ENCODE measurements at regions not wholly inside any gene's neighbourhood (a gene's known extent, or its start where the extent isn't known, plus 50 kb on each side); places are given as distances from the start of the nearest gene placed in this dataset.

DNA sequence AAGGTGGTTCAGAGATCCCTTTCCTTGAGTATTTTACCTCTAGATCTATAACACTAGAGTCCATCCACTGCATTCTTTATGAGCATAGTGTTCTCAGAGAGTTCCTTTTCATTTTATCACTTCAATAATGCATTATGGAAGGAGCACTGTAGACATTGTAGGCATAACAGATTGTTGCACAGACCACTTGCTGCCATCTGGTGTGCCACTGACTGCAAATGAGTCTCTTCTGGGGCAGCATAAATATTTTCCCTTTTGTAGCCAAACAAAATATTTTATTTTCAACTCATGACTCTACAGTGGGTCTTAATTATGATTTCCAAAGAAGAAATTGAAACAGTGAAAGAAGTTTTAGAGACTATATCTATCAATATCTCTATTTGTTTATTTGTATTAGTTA, 290.4 kb downstream of the OLFM3 start:
- DNase-seq (ENCODE audit: low read depth) = no peak

DNA sequence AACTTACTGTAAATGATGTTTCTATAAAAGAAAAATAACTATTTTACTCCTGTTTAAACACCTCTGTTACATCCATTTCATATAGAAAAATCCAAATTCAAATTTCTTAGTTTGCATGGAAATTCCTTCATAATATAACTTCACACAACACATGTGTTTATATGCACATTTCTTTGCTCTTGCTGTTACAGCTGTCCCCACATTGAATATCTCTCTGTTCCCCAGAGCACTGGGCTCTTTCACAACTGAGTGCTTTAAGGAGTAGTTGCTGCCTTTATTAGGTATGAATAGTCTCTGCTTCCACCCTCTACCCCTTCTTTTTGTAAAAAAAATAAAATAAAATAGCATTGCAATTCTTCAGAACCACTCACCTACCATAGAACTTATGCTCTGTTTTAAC, 287.0 kb downstream of the OLFM3 start:
- DNase-seq (ENCODE audit: low read depth) = no peak

DNA sequence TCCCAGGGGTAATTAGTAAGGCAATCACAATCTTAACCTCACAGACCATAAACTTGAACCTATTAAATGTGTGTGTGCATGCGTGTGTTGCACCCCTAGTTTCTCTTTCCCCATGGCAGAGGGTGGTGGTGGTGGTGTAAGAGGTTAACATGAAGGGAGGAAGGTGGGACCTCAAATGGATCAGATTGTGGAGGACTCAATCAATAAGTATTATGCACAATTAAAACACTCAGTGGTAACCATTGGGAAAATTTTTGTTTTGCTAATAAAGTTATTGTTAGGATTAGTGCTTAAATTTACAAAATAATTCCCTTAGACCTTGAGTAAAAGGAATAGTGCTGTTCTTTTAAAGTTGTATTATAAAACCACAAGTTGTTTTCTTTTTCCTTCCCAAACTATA, 283.0 kb downstream of the OLFM3 start:
- DNase-seq (ENCODE audit: low read depth) = no peak

DNA sequence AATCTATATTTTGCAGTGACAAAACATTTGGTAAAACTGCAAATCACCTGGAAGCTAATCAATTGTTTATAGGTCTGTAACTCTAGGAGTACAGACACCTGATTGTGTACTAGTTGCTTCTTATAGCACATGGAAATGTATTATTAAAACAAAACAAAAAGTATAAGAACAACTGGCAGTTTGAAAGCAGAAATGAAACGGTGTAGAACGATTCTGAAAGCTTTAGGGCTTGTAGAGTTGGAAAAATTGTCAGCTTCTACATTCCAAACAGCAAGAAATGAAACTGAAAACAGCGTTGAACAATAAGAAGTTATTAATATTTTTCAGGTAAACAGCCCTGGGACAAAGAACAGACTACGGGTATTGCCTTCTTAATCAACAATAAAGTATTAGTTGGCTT, 273.3 kb downstream of the OLFM3 start:
- DNase-seq (ENCODE audit: low read depth) = no peak

DNA sequence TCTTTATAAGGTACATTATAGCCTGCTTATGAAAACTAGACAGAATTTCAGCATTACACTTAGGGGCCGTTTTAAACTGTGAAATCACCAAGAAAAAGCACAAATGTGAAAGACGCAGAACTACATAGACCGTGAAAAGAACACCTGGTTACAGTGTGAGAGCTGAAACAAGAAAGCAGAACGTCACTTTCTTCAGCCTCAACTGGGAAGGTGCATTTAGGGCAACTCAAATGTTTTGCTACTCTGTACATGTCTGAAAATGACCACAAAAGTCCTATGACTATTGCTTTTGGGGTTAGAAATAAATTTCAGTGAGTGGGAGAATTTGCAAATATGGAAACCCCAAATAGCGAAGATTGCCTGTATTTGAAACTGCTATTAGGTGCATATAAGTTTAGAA, 268.7 kb downstream of the OLFM3 start:
- no peak for DNase-seq (ENCODE audit: low read depth)

DNA sequence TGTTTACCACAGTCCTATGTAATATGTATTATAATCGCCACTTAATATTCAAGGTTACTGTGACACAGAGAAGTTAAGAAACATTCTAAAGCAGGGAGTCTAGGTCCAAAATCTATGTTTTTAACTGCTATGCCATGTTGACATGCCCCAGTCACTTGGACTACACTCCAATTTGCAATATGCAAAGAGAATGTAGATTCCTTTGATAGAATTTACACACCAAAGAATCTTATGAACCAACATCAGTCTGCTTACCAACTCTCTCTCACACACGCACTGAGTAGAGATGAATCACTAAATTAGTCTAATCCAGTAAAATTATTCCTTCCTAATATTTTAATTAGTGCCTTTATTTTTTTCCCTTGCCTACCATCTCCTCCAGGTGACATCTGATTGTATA, 266.2 kb downstream of the OLFM3 start:
- no peak for DNase-seq (ENCODE audit: low read depth)

DNA sequence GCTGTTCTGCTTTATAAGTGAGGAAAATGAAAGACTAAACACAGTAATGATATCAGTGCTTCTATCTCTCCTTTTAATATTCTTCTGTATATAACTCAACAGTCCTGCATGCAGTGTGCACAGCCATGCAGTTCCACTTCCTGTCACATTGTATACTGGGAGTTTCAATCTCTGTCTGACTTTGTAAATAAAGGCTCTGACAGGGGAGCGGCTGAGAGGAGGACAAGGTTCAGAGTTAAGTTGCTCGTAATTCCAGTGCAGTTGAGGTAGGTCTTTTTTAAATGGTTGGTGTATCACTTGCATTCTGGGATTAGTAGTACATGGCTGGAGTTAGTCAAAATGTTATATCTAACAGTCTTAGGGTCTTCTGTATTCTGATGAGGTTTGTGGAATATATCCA, 264.5 kb downstream of the OLFM3 start:
- no peak for DNase-seq (ENCODE audit: low read depth)

DNA sequence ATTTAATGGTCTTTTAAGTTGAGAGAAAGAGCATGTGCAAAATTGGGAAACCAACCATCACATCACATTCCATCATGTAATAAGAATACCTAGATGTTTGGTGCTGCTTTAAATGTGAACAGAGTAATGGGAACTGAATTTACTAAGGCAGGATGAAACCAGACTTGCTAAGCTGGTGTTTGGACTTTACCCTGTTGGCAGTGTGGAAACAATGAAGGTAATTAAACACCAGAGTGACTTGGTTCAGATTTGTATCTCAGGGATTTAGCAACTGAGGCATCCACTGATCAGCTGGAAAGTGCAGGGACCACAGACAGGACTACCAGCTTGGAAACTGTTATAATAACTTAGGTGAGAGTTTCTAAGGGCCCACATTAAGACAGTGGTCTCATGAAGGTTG, 263.4 kb downstream of the OLFM3 start:
- no peak for DNase-seq (ENCODE audit: low read depth)

DNA sequence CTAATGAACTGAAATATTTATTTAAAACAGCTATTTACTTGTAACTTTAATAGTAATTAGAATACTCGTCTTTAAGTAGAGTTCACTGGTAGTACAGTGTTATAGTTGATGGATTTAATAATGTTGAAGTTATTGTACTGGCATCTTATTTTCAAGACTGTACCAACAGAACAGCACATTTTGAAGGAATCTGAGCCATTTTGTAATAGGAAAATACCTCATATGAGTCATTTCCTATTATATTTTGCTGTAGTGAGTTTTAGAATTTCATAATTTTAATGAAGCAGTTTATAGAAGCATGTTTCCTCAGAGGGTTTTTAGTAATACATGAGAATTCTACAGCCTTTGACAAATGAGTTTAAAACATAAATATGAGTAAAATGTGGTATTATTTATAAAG, 258.3 kb downstream of the OLFM3 start:
- no peak for DNase-seq (ENCODE audit: low read depth)

DNA sequence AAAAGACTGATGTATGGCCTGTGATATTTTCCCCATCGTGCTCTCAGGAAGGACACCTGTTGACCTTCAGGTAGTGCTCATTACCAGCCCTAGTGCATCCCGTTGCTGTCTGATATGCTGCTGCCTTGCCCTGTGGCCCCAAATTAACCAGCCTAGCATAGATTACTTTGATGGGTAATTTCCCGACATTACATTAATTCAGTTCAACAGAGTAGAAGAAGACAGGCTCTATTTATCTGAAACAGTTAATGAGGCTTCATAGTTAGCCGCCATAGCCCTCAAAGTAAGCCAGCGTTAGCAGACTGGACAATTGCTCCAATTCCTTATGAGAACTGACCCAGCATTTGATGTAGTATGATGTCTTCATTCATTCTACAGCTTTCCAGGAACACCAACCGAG, 257.6 kb downstream of the OLFM3 start:
- DNase-seq (ENCODE audit: low read depth) = no peak

DNA sequence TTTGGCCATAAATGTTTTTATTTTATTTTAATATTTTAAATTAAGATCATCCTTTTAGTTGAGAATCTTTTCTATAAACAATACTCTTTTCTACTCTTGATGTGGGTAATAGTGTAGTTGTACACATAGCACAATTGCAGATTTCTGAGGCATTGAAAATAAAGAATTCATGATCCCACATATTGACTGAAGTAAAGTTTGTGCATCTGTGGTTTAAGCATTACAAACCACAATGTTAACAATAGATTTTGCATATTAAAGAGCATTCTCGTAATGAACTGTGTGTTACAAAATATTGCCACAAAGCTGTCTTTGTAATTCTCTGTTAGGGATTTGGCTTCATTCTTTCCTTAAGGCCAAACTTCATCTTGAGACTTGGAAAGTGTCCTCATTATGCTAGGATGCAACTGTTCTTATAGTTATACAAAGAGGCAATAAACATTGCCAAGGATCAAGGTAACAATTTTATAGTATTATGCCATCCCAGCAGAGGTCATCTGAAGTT, 256.8 kb downstream of the OLFM3 start:
- DNase-seq (ENCODE audit: low read depth) = no peak

DNA sequence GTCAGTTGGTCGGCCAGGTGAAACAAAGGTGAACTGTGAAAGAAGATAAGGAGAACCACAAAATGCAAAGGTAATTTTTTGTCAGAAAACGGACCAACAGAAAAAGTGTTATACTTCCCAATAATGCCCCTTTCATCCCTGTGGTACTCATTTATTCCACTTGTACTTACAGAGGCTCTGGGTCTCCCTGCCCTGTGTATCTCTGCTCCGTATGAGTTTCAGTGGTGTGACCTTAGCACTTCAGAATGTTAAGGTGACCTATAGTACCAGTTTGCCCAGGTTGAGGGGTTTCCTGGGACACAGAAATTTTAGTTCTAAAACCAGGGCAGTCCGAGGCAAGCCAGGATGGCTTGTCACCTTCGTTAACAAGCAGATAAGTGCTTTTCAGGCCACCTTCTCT, 254.8 kb downstream of the OLFM3 start:
- DNase-seq (ENCODE audit: low read depth) = no peak

DNA sequence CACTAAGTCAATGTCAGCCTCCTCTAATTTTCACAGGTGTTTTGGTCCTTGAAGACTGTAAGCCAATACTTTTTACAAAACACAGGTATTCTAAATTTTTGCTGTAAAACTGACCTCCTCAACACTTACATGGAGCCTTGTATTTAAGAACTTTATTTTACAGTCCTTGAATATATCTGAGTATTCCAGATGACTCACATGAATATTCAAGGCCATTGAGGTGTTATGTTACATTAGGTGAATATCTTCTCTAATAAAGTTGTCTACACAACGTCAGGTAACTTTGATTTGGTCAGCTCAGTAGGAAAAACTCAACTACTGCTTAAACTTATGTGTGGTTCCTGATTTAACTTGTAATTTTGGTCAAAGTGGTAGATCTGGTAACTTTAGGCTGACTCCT, 254.2 kb downstream of the OLFM3 start:
- no peak for DNase-seq (ENCODE audit: low read depth)

DNA sequence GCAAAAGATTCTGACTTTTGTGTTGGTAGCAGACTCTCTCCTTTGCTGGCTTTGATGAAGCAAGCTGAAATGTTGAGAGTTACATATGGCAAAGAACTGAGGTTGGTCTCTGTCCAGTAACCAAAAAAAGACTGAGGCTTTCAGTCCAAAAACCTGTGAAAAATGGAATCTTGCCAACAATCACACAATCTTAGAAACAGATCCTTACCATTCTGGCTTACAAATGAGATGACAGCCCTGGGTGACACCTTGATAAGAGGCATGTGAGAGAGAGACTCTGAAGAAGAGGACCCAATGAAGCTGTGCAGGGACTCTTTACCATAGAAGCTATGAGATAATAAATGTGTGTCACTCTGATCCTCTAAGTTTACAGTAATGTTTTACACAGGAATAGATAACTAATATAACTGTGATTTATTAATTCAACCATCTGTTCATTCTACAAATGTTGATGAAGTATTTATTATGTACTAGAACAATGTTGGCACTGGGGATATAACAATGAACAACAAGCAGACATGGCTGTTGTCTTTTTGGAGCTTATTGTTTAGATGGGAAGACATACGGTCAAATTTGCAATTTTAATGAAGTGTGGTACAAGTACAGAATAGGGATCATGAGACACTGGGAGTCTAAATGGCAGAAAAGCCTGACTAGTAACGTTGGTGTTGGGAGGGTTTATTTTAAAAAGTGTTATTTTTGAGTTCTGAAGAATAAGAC, 251.0 kb downstream of the OLFM3 start:
- DNase-seq (ENCODE audit: low read depth) = no peak

DNA sequence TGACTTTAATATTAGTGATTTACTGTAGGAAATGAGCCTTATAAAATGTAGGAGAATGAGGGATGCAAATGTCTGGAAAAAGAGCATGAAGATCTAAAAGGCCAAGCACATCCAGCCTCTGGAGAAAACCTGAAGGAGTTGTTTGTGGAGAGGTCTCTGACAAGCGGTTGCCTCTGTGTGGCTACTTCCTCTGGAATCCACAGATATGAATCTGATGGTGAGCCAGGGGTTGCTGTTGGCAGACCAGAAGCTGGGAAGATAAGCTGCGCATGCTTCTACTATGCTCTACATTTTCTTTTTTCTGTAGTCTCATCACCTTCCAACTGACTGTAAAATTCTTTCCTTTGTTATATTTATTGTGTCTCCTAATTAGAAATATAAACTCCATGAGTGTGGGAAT, 248.6 kb downstream of the OLFM3 start:
- DNase-seq (ENCODE audit: low read depth) = no peak
